Activated CD8-positive, alpha-beta memory T cell treated with anti-CD3 and anti-CD28 coated beads for 36 hours (primary cell): ENCODE measurements at regions not wholly inside any gene's neighbourhood (a gene's known extent, or its start where the extent isn't known, plus 50 kb on each side); places are given as distances from the start of the nearest gene placed in this dataset.

Experiments
- CTCF ChIA-PET: fragments of 350-600 bp; sonication (Branson Sonifier 250); formaldehyde crosslinking; loops from one replicate; lab custom pipeline; 2021; ENCODE audit warnings: antibody characterized with exemption; lab: Charles Lee
- POLR2A ChIA-PET: fragments of 350-600 bp; sonication (Branson Sonifier 250); formaldehyde crosslinking; loops from one replicate; lab custom pipeline; 2021; ENCODE audit warnings: antibody characterized with exemption; lab: Charles Lee

DNA sequence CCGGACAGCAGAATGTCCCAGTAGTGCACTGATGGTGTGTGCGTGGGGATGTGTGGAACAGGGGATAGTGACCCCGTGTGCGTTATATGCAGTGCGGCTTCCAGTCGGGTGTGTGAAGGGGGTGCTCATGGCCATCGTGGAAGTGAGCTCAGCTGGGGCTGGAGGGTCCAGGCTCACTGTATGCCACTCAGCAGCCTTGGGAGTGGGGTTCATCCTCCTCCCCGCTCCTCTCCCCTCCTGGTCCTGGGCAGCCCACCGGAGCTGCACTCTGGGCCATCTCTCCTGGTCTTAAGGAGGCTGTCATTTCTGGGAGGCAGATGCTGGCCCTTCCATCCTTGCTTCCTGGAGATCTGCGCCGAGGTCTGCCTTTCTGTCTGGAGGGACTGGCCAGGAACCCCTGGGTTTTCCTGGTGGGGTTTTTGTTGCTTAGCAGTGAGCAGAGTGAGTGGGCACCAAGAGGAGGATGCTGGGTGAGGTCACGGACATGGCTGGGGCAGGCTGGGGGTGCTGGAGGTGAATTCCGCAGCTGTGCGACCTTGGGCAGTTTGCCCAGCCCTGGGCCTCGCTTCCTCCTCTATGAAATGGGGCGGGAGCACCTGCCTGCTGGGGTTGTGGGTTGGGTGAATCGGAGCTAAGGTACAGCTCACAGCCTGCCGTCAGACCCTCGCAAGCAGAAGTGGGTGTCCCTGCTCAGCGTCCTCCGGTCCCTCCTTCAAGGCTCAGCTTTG, 164.1 kb downstream of the SEC14L1 start:
- POLR2A ChIA-PET: no interaction called here
- CTCF ChIA-PET: no interaction called here

DNA sequence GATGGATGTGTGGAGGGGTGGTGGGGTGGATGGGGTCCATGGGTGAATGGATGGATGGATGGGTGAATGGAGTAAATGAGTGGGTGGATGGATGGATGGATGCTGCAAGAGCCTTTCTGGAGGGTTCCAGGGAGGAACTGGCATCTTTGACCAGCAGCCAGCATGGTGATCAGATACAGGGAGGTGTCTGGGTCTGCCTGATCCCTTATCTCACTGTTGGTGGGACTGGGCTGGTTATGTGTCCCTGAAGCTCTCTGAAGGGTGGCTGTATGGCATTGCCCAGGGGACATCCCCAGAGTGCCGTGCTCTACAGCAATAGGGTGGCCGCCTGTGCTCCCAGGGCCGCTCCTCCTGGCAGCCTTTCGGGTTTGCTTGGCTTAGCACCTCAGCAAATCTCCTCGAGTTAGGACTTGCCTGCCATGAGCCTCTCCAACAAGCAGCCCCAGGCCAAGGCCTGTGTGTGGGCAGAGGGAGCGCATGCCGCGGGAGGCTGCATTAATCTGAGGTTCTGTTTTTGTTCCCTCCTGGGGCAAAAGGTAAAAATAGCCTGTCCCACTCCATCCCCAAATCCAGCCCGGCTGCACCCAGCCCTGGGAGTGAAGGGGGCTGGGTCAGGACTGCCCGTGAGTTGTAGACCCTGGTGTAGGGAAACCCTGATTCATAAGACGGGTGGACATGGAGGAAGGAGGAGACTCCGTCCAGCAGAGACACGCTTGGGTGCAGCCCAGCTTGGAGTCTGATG, 165.4 kb downstream of the SEC14L1 start:
- CTCF ChIA-PET: no interaction called here
- POLR2A ChIA-PET: no interaction called here

DNA sequence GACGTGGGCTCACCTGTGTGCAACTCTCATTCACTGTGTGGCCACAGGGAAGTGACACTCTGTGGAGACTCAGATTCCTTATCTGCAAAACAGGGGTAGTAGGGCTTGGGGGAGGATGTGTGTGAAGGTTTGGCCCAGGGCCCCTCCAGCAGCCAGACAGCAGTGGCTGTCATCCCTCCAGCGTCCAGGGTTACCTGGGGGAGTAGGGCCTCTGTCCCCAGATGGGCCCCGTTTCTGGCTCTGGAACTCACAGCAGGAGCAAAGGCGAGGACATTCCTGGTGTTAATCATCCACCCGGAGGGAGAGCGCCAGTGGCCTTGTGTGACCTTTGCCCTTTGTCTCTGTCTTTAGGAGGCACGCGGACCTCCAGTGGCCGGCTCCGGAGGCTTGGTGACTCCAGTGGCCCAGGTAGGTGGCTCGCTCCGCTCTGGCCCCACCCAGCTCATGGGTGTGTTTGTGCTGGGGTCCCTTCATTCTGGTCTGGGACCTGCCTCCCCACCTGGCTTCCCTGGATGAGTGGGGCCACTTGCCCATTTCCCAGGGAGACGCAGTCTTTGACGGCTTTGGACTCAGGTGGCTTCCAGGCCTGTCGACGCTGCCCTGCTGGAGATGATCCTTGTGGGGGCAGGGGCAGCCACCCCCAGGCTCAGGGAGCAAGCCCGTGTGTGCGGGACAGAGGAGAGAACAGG, 166.2 kb downstream of the SEC14L1 start:
- CTCF ChIA-PET: no interaction called here
- POLR2A ChIA-PET: no interaction called here

DNA sequence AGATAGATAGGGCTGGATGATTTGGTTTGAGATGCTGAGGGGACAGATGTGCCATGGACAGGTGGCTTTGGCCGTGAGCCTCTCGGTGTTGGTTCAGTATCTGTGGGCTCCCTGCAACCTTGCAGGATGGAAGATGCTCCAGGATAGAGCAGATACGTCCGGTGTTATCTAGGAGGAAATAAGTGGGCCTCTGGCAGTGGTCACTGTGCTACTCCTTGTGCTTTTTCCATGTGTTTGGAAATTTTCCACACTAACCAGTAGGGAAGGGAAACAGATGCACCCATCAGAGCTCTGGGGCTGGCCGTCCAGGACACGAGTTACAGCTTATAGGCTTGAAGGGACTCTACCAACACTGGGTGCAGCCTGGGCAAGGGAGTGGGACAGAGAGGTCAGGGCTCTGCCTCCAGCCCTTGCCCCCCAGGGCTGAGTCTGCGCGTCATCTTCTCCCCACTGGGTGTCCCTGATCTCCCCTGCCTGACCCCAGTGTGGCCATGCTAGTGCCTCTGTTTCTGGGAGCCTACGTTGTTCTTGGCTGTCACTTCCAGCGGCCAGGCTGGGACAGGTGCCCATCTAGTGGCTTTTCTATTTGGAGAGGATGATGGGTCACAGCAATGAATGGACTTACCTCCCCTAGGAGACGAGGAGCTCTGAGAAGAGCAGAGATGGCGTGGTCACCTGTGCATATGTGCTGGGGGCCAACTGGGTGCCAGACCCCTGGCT, 166.9 kb downstream of the SEC14L1 start:
- ChIA-PET CTCF (no interaction called here), POLR2A (no interaction called here)

DNA sequence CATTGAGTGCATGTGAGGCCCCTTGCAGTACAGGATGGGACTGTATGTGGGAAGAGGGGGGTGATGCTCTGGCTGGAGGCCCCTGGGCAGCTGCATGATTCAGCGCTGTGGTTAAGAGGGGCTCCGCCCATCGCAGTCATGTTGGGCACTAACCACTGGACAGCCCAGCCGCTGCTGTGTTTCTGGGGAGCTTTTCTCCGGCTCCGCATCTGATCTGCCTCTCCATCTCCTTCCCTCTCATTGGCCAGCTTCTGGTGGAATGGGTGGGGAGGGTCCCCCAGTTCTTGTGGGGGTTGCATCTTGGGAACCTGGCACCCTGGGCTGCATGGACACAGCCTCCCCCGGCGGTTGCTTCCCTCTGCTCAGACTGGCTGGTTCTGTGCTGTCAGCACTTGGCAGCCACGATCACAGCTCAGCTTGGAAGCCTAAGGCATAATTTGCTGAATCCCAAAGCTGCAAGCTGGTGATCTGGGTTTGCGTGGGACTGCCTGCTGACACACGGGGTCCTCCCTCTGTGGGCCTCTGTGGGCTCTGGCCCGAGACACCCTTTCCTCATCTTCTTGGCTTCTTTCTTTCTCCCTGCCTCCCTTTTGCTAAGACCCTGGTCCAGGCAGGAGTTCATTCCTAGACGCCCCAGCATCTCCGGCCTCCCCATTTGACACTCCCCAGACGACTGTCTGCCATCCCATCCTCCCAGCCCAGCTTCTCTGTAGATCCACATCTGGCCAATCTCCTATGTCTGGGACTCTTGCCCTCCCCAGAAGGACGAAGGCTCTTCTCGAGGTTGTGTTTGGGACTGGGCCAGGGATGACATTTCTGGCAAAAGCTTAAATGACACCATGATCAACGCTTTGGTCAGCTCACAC, 168.3 kb downstream of the SEC14L1 start:
- POLR2A ChIA-PET: no interaction called here
- CTCF ChIA-PET: no interaction called here

DNA sequence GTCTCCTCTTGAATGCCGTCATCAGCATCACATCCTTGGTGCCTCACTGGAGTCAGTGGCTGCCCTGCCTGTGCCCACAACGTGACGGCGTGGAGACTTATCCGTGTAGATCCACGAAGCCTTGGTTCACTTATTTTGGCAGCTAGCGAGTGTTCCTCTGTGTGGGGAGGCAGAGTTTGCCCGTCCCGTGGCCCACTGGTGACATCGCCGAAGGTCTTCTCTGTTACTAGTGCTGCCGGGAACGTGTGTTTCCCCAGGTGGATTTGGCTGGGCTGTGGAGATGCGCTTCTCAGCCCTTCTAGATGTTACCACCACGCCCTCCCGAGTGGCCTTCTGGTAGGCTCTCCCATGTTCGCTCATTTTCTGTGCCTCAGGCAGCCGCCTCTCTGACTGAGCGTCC, 169.6 kb downstream of the SEC14L1 start:
- ChIA-PET CTCF (no interaction called here), POLR2A (no interaction called here)

DNA sequence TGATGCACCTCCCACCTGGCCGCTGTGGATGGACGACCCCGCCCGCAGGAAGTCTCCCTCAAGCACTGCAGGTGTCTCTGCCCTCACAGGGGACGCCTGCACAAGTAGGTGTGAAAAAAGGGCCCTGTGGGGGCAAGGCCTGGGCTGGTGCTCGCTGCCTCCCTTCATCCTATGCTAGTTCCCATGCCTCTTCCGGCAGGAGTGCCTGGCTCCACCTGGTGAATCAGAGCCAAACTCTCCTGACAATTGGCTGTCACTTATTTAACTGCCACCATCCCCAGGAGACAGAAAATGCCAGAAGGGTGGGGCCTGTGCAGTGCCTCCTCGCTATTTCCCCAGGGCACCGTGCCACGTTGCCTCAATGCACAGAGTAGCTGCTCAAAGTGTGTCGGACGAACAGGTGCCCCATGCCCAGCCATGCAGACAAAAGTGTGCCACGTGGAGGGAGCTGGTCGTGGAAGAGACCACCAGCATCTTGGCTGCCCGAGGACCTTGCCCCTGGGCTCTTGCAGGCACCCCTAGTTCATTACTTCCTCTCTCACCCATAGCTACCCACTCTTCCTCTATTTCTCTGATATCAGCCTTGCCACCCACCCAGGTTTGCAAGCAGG, 170.7 kb downstream of the SEC14L1 start:
- CTCF ChIA-PET: no interaction called here
- POLR2A ChIA-PET: no interaction called here

DNA sequence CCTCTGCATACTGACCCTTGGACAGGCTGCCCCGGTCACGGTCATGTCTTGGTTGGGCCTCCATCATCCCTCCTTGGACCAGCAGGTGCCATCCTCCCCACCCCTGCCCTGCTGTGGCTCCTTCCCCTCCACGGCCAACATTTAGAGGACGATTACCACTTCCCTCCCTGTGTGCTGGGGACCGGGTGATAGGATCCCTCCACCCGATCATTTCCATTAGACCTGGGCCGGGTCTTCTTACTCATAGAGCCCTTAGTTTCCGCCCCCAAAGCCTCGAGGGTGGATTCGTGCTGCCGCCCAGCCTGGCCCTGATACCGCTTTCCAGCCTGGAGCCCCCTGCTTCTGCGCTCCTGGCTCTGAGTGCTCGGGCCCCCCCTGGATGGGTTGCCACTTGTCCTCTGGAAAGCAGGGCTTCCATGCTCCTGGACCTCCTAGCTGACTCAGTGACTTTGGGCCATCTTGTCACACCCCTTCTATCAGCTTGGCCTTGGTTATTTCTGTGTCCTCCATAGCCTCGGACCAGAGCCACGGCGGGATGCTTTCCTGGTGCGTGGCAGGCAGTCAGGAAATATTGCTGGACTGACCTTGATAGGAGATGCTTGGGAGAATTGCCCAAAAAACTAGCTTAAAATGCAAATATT, 171.4 kb downstream of the SEC14L1 start:
- ChIA-PET CTCF (no interaction called here), POLR2A (no interaction called here)

DNA sequence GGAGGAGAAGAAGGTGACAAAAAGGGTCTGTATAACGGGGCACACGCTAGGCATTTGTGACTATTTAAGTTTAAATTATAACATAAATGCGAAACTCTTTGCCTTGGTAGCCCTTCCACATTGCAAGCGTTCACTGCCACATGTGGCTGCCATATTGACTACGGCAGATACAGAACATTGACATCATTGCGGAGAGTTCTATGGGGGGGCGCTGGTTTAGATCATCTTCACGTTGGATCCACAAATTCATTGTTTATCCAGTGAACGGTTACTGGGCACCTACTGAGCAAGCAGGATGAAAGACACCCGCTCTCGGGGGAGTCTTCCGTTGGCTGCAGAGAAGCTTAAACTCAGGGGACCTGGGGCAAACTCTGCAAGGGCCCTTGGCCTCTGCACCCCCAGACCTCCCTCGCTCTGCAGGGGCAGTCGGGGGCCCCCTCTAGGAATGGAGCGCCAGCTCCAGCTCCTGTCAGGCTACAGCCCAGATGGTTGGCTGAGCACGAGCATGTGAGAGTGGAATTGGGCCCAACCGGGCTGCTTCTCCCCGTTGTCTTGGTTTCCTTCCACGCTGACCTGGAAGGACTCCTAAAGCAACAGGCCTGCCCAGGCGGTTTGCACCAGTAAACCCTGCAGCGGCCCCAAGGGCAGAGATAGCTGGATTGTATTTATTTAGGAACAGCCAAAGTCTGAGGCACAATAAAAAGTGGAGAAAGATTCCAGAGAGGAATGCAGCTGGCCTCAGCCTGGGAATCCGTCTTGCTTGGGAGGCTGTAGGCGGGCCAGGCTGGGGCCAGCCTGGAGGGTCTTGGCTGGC, 172.2 kb downstream of the SEC14L1 start:
- CTCF ChIA-PET: interaction anchor here (0.7 kb wide), 1 partner anchor 236 kb away, joined by 3 read pairs; no protein-coding TSS in a partner anchor
- POLR2A ChIA-PET: no interaction called here

DNA sequence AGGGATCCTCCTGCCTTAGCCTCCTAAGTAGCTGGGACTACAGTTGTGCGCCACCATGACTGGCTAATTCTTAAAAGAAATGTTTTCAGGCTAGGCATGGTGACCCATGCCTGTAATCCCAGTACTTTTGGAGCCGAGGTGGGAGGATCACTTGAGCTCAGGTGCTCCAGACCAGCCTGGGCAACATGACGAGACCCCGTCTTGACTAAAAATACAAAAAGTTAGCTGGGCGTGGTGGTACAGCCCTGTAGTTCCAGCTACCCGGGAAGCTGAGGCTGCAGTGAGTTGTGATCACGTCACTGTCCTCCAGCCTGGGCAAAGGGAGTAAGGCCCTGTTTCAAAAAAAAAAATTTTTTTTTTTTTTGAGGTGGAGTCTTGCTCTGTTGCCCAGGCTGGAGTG, 173.1 kb downstream of the SEC14L1 start:
- POLR2A ChIA-PET: interaction anchor here (0.7 kb wide), 1 partner anchor 30 kb away, joined by 5 read pairs; no protein-coding TSS in a partner anchor
- CTCF ChIA-PET: no interaction called here

DNA sequence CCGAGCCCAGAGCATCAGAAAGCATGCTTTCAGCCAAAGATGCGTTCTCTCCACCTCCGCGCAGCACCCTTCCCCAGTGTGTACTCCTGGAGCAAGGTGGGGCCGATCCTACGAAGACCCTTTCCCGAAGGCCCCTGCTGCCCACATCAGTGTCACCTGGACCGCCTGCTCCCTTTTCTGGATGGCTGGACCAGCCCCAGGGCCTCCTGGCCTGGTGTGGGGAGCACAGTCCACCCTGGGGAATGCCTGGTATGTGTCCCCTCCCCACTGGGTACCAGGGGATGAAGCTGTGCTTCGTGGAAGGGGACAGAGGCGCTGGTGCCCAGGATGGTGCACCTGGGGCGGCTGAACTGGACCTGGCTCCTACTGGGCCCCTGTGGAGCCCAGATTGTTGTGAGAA, 173.8 kb downstream of the SEC14L1 start:
- POLR2A ChIA-PET: no interaction called here
- CTCF ChIA-PET: no interaction called here

DNA sequence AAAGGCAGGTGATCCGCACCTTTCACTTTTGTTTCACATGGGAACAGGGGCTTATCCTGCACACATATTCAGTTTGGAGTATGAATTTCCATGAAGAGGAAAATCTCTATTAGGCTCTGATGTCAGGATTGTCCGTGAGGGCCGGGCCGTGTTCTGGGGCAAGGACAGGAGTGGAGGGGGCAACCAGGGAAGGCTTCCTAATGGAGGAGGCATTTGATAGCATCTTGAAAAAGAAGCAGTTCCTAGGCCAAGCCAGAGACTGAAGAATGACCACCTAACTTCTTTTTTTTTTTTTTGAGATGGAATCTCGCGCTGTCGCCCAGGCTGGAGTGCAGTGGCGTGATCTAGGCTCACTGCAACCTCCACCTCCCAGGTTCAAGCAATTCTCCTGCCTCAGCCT, 174.2 kb downstream of the SEC14L1 start:
- ChIA-PET POLR2A (no interaction called here), CTCF (no interaction called here)

DNA sequence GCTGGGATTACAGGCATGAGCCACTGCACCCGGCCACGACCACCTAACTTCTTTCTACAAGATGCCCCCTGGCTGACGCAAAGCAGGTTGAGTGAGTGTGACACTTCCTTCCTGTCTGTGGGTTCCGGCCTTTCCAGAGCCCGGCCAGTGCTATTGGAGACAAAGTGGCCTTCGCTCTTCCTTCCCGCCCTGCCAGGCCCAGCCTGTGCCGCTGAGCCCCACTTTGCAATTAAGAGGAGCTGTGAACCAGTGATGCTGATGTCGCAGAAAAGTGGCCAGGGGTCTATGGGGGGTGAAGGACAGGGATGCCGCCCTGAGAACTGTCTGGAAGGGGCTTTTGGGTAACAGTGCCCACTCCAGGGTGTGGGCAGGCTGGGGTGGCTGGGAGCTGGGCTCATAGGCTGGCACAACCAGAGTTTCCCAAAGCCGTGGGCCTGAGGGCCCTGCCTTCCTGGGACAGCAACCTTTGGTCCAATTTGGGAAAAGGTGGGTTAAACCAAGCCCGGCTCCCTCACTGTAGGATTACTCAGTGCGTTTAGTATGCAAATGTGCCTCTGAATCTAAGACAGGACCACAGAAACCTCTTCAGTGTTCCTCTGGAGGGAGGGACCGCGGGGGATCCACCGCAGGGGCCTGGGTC, 174.9 kb downstream of the SEC14L1 start:
- CTCF ChIA-PET: no interaction called here
- POLR2A ChIA-PET: no interaction called here

DNA sequence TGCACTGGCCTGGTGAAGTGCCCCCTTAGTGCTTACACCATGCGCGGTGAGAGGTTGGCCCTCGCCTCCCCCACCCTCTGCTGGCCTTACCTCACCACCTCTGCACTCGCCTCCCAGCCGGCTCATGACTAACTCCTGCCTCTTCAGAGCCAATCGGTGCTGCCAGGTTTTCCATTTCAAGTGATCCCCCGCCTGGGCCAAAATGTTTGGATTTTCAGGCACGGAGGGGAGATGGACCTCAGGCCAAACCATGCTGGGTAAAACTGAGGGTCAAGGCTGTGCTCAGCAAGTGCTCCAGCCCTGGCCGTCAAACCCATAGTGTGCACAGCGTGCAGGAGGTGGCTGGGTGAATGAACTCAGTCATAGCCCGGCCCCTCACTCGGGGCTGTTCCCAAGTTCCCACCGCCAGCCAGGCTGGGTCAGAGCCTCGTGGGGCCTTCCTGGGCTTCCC, 175.4 kb downstream of the SEC14L1 start:
- POLR2A ChIA-PET: no interaction called here
- CTCF ChIA-PET: no interaction called here

DNA sequence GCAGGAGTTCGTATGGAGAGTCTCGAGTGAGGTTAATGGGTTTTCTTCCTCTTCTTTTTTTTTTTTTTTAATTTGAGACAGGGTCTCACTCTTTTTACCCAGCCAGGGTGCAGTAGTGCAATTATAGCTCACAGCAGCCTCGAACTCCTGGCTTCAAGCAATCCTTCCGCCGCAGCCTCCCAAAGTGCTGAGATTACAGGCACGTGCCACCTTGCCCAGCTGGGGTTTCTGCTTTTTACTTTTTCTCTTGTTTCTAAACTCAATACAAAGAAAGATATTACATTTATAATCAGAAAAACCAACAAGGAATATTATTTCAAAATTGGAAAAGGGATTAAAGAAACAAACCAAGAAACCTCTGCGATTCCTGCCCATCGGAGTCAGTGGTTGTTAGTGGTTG, 175.9 kb downstream of the SEC14L1 start:
- ChIA-PET POLR2A (no interaction called here), CTCF (no interaction called here)

DNA sequence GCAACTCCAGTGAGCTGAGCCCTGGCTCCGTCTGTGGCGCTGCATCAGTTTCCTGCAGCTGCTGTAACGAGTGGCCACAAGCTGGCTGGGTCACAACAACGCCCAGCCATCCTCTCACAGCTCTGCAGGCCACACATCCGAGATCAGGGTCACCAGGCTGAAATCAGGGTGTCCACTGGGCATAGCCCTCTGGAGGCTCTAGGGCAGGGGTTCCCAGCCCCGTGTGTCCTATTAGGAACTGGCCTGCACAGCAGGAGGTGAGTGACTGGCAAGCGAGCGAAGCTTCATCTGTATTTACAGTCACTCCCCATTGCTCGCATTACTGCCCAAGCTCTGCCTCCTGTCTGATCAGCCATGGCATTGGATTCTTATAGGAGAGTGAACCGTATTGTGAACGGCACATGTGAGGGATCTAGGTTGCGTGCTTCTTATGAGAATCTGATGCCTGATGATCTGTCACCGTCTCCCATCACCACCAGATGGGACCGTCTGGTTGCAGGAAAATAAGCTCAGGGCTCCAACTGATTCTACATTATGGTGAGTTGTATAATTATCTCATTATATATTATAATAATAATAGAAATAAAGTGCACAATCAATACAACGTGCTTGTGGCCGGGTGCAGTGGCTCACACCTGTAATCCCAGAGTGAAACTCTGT, 176.5 kb downstream of the SEC14L1 start:
- CTCF ChIA-PET: no interaction called here
- POLR2A ChIA-PET: no interaction called here
